H1 (cell line): ENCODE measurements at regions not wholly inside any gene's neighbourhood (a gene's known extent, or its start where the extent isn't known, plus 50 kb on each side); places are given as distances from the start of the nearest gene placed in this dataset.

Source experiments
- CTCF ChIA-PET: fragments of 300-600 bp; sonication (Branson Sonifier 250); formaldehyde crosslinking; loops from one replicate; lab custom pipeline; 2021; ENCODE audit not compliant: partially characterized antibody; lab: Charles Lee
- POLR2A ChIA-PET: fragments of 300-600 bp; sonication (Branson Sonifier 250); formaldehyde crosslinking; loops from one replicate; lab custom pipeline; 2021; ENCODE audit warnings: inconsistent platforms; ENCODE audit not compliant: partially characterized antibody; lab: Charles Lee
- DNase-seq, 2 experiments: peaks; one replicate each; pipeline versions ENCODE4 v3.0.0 to v3.0.0-alpha.2; 2010 to 2022; ENCODE audit warnings: low spot score in 2 of 2, low read depth in 1 of 2, mixed read lengths in 1 of 2
- FAIRE-seq: peaks from 2 replicates; lab custom pipeline; 2011; peaks lifted over from hg19 to GRCh38; lab: Jason Lieb, UNC
- H2AFZ ChIP-seq: 2 replicates; pipeline ENCODE4 v1.8.1; 2012; ENCODE audit warnings: low read length, inconsistent platforms
- H2AK5ac ChIP-seq: 2 replicates; pipeline ENCODE4 v1.6.1; 2013; ENCODE audit warnings: low read depth, low read length
- H2BK120ac ChIP-seq: replicated peaks from 2 replicates; pipeline ENCODE3; 2013; ENCODE audit warnings: low read depth, low read length, inconsistent platforms
- H2BK12ac ChIP-seq: 2 replicates; pipeline ENCODE4 v1.6.1; 2013; ENCODE audit warnings: low read depth, low read length
- H2BK15ac ChIP-seq: 2 replicates; pipeline ENCODE4 v1.6.1; 2013; ENCODE audit warnings: low read length
- H2BK20ac ChIP-seq: 2 replicates; pipeline ENCODE4 v1.6.1; 2013; ENCODE audit warnings: low read length
- H2BK5ac ChIP-seq: 2 replicates; pipeline ENCODE4 v1.6.1; 2013; ENCODE audit warnings: low read depth, low read length
- H3K14ac ChIP-seq: 2 replicates; pipeline ENCODE4 v1.6.1; 2013; ENCODE audit warnings: inconsistent platforms; ENCODE audit not compliant: insufficient read length
- H3K18ac ChIP-seq: 2 replicates; pipeline ENCODE4 v1.6.1; 2013; ENCODE audit warnings: low read length; ENCODE audit errors: extremely low read depth
- H3K23ac ChIP-seq: 2 replicates; pipeline ENCODE4 v1.6.1; 2013; ENCODE audit warnings: inconsistent platforms; ENCODE audit not compliant: insufficient read length
- H3K23me2 ChIP-seq: 2 replicates; pipeline ENCODE4 v1.6.1; 2013; ENCODE audit warnings: low read depth, low read length
- H3K27ac ChIP-seq: 2 replicates; pipeline ENCODE4 v1.6.1; 2011; ENCODE audit warnings: low read depth, low read length, inconsistent platforms
- H3K27me3 ChIP-seq, 4 experiments: replicated peaks in 1 of 4; 1 replicate in 1 of 4; 2 replicates in 3 of 4; pipeline versions ENCODE4 v1.6.1 to v1.8.1; 2011 to 2013; ENCODE audit warnings: low read length in 3 of 4, mild to moderate bottlenecking in 3 of 4, inconsistent platforms in 2 of 4, mixed read lengths in 2 of 4, moderate library complexity in 1 of 4; ENCODE audit not compliant: control insufficient read depth in 3 of 4, insufficient read depth in 3 of 4; ENCODE audit errors: extremely low read depth in 1 of 4
- H3K36me3 ChIP-seq, 4 experiments: 2 replicates each; pipeline versions ENCODE4 v1.6.1 to v1.8.1; 2011 to 2013; ENCODE audit warnings: mild to moderate bottlenecking in 4 of 4, low read length in 3 of 4, moderate library complexity in 2 of 4, control low read depth in 1 of 4, inconsistent platforms in 1 of 4; ENCODE audit not compliant: insufficient read depth in 4 of 4, control insufficient read depth in 2 of 4
- H3K4ac ChIP-seq: replicated peaks from 2 replicates; pipeline ENCODE3; 2013; ENCODE audit warnings: low read length, low read depth, mixed read lengths, inconsistent platforms; ENCODE audit not compliant: insufficient read length
- H3K4me1 ChIP-seq, 4 experiments: replicated peaks in 1 of 4; 1 replicate in 1 of 4; 2 replicates in 3 of 4; pipeline versions ENCODE4 v1.6.1 to v1.8.1; 2011 to 2013; ENCODE audit warnings: low read length in 3 of 4, inconsistent platforms in 2 of 4, mixed read lengths in 1 of 4; ENCODE audit not compliant: insufficient read depth in 4 of 4, control insufficient read depth in 3 of 4
- H3K4me2 ChIP-seq, 2 experiments: 2 replicates each; pipeline versions ENCODE4 v1.6.1 to v1.8.1; 2011 to 2013; ENCODE audit warnings: low read depth in 2 of 2, low read length in 2 of 2, control low read depth in 1 of 2, inconsistent platforms in 1 of 2, mild to moderate bottlenecking in 1 of 2; ENCODE audit not compliant: insufficient read depth in 1 of 2
- H3K4me3 ChIP-seq, 4 experiments: fragments of 200-600, 300-600 bp in 1 of 4; sonication (generic), shearing (Covaris generic), sonication (Bioruptor Twin) in 1 of 4; 2 replicates each; pipeline versions ENCODE4 v1.5.1 to v1.8.1; 2011 to 2016; ENCODE audit warnings: low read length in 4 of 4, low read depth in 3 of 4, control low read depth in 2 of 4, inconsistent platforms in 2 of 4, mild to moderate bottlenecking in 2 of 4, mixed read lengths in 1 of 4, moderate library complexity in 1 of 4; ENCODE audit not compliant: insufficient read depth in 2 of 4; ENCODE audit errors: extremely low read depth in 1 of 4
- H3K56ac ChIP-seq: replicated peaks from 2 replicates; pipeline ENCODE3; 2013; ENCODE audit warnings: low read depth, mild to moderate bottlenecking, mixed read lengths, low read length, inconsistent platforms; ENCODE audit not compliant: insufficient read length
- H3K79me1 ChIP-seq: 2 replicates; pipeline ENCODE4 v1.6.1; 2013; ENCODE audit warnings: low read depth, low read length, control low read depth
- H3K79me2 ChIP-seq, 2 experiments: 2 replicates each; pipeline versions ENCODE4 v1.6.1 to v1.8.1; 2012 to 2013; ENCODE audit warnings: low read length in 2 of 2, mild to moderate bottlenecking in 2 of 2, inconsistent platforms in 1 of 2; ENCODE audit not compliant: insufficient read depth in 2 of 2, control insufficient read depth in 1 of 2
- H3K9ac ChIP-seq, 4 experiments: replicated peaks in 1 of 4; 1 replicate in 1 of 4; 2 replicates in 3 of 4; pipeline versions ENCODE4 v1.6.1 to v1.8.1; 2011 to 2013; ENCODE audit warnings: low read depth in 3 of 4, low read length in 3 of 4, control low read depth in 2 of 4, mild to moderate bottlenecking in 2 of 4, moderate library complexity in 2 of 4, inconsistent platforms in 1 of 4; ENCODE audit errors: extremely low read depth in 1 of 4
- H3K9me3 ChIP-seq, 2 experiments: 2 replicates each; pipeline versions ENCODE4 v1.6.1 to v1.8.1; 2012 to 2013; ENCODE audit warnings: mild to moderate bottlenecking in 2 of 2, moderate library complexity in 2 of 2, control low read depth in 1 of 2, inconsistent platforms in 1 of 2, low read depth in 1 of 2, low read length in 1 of 2, mixed read lengths in 1 of 2; ENCODE audit not compliant: insufficient read depth in 2 of 2
- H4K20me1 ChIP-seq, 2 experiments: replicated peaks in 1 of 2; 2 replicates each; pipeline versions ENCODE3 to v1.8.1; 2011 to 2013; ENCODE audit warnings: inconsistent platforms in 2 of 2, low read length in 2 of 2, mild to moderate bottlenecking in 1 of 2; ENCODE audit not compliant: insufficient read depth in 2 of 2, control insufficient read depth in 1 of 2
- H4K5ac ChIP-seq: 2 replicates; pipeline ENCODE4 v1.6.1; 2013; ENCODE audit warnings: low read length, low read depth, mixed read lengths, inconsistent platforms; ENCODE audit not compliant: insufficient read length
- H4K8ac ChIP-seq: 2 replicates; pipeline ENCODE4 v1.8.0; 2013; ENCODE audit warnings: mild to moderate bottlenecking, moderate library complexity, low read length, inconsistent platforms; ENCODE audit not compliant: insufficient read depth; ENCODE audit errors: extremely low read depth
- H4K91ac ChIP-seq: replicated peaks from 2 replicates; pipeline ENCODE3; 2013; ENCODE audit warnings: low read length, mixed read lengths, inconsistent platforms; ENCODE audit not compliant: insufficient read length
- CTBP2 ChIP-seq: IDR thresholded peaks from 2 replicates; pipeline ENCODE4 v1.7.0; 2011; ENCODE audit warnings: borderline replicate concordance, mild to moderate bottlenecking, moderate library complexity, mixed read lengths, low read length; ENCODE audit not compliant: insufficient read depth, insufficient read length
- JUND ChIP-seq: IDR thresholded peaks from 2 replicates; pipeline ENCODE4 v1.6.1; 2011; ENCODE audit warnings: mild to moderate bottlenecking, improper control_type of control experiment, low read length
- KDM4A ChIP-seq: IDR thresholded peaks from one replicate; pipeline ENCODE4 v1.7.1; 2012; ENCODE audit warnings: low read depth, mild to moderate bottlenecking, moderate library complexity, low read length, inconsistent platforms; ENCODE audit not compliant: severe bottlenecking
- TEAD4 ChIP-seq: IDR thresholded peaks from 2 replicates; pipeline ENCODE4 v1.6.1; 2012; ENCODE audit warnings: low read depth, low read length, inconsistent platforms, mixed read lengths
- WGBS, 2 experiments: shearing (Covaris generic) in 1 of 2; methylation state at CpG; one replicate each; pipeline versions ENCODE4 v1.1.6 to v1.1.7; 2013 to 2015; ENCODE audit warnings: low lambda C conversion rate in 2 of 2, mixed read lengths in 2 of 2, inconsistent platforms in 1 of 2, low coverage in 1 of 2, missing lambda C conversion rate in 1 of 2; ENCODE audit not compliant: insufficient replicate concordance in 2 of 2, insufficient coverage in 1 of 2, insufficient read length in 1 of 2; ENCODE audit errors: extremely low coverage in 1 of 2, missing lambda C conversion rate in 1 of 2; 5-methylcytosine and 5-hydroxymethylcytosine counted together

- Histone ChIP-seq H3K4me1 (no peaks in the 10 kb centered on the region), H3K14ac (no peak overlapping the region), H2BK5ac (no peak overlapping the region), H3K9ac (no peak overlapping the region), H4K8ac (no peak overlapping the region), H4K20me1 (no peaks in the 10 kb centered on the region), H4K91ac (no peak overlapping the region), H3K9me3 (no peaks in the 10 kb centered on the region), H2BK20ac (no peak overlapping the region), H3K27me3 (no peaks in the 10 kb centered on the region), H3K79me2 (no peaks in the 10 kb centered on the region), H3K23ac (no peak overlapping the region), H2BK15ac (no peak overlapping the region), H2BK12ac (no peak overlapping the region), H3K79me1 (no peaks in the 10 kb centered on the region), H2AK5ac (no peak overlapping the region), H3K18ac (no peak overlapping the region), H3K4ac (no peak overlapping the region), H3K4me2 (no peak overlapping the region), H3K27ac (no peak overlapping the region), H3K36me3 (no peaks in the 10 kb centered on the region), H2AFZ (peak overlapping the region; percentile 77; the same call in 1 of the 2 replicates), H2BK120ac (no peak overlapping the region), H3K4me3 (no peak overlapping the region), H3K56ac (no peak overlapping the region), H4K5ac (no peak overlapping the region), H3K23me2 (no peaks in the 10 kb centered on the region)
- 95% methylated on average over 4 of the region's 4 CpGs; no CpG with 5 or more reads in 1 of the 2 experiments for WGBS, 2 experiments
- DNase-seq (no peak), FAIRE-seq (no peak)
- TF ChIP-seq JUND: no peak
- TF ChIP-seq CTBP2: no peak
- TF ChIP-seq KDM4A: no peak
- TF ChIP-seq TEAD4: no peak
- ChIA-PET CTCF (interaction anchor here (1.2 kb wide), 1 partner anchor 32 kb away, joined by 3 read pairs; no protein-coding TSS in a partner anchor), POLR2A (no interaction called here)
These were observed 138.3 kb upstream of the ZNF521 start for GRCh38 chr18:25490316-25490715.
